Trophoblast cell (in vitro differentiated cells and primary cell): ENCODE measurements at regions not wholly inside any gene's neighbourhood (a gene's known extent, or its start where the extent isn't known, plus 50 kb on each side); places are given as distances from the start of the nearest gene placed in this dataset.

Experiments used
- DNase-seq, 2 donors: peaks; one replicate each; pipeline ENCODE4 v3.0.0-alpha.2; 2016
- H2AFZ ChIP-seq: 2 replicates; pipeline ENCODE4 v1.6.1; 2013; ENCODE audit warnings: low read length, moderate library complexity, mild to moderate bottlenecking; ENCODE audit not compliant: insufficient read depth, poor library complexity
- H2AK5ac ChIP-seq: 2 replicates; pipeline ENCODE4 v1.6.1; 2013; ENCODE audit warnings: mild to moderate bottlenecking, low read length
- H2BK120ac ChIP-seq: 2 replicates; pipeline ENCODE4 v1.6.1; 2013; ENCODE audit warnings: low read length, mild to moderate bottlenecking, moderate library complexity; ENCODE audit not compliant: insufficient read depth, poor library complexity
- H2BK12ac ChIP-seq: 2 replicates; pipeline ENCODE4 v1.6.1; 2013; ENCODE audit warnings: mild to moderate bottlenecking, low read length, moderate library complexity
- H2BK5ac ChIP-seq: 2 replicates; pipeline ENCODE4 v1.6.1; 2013; ENCODE audit warnings: low read length, low read depth, moderate library complexity, mild to moderate bottlenecking; ENCODE audit not compliant: poor library complexity
- H3K14ac ChIP-seq: 2 replicates; pipeline ENCODE4 v1.6.1; 2013; ENCODE audit warnings: mild to moderate bottlenecking, low read length
- H3K18ac ChIP-seq: 2 replicates; pipeline ENCODE4 v1.6.1; 2013; ENCODE audit warnings: mild to moderate bottlenecking, low read length
- H3K23ac ChIP-seq: 2 replicates; pipeline ENCODE4 v1.6.1; 2013; ENCODE audit warnings: low read length
- H3K27ac ChIP-seq: 2 replicates; pipeline ENCODE4 v1.5.1; 2013; ENCODE audit warnings: low read depth, mild to moderate bottlenecking, inconsistent platforms, low read length, moderate library complexity
- H3K27me3 ChIP-seq: 2 replicates; pipeline ENCODE4 v1.6.1; 2013; ENCODE audit warnings: inconsistent platforms, mild to moderate bottlenecking, low read length, moderate library complexity; ENCODE audit not compliant: insufficient read depth
- H3K36me3 ChIP-seq, 2 experiments: 1 replicate in 1 of 2; 2 replicates in 1 of 2; pipeline ENCODE4 v1.6.1; 2013; ENCODE audit warnings: low read length in 2 of 2, mild to moderate bottlenecking in 2 of 2, moderate library complexity in 1 of 2; ENCODE audit not compliant: insufficient read depth in 2 of 2, control insufficient read depth in 1 of 2
- H3K4ac ChIP-seq: 2 replicates; pipeline ENCODE4 v1.6.1; 2013; ENCODE audit warnings: low read depth, mild to moderate bottlenecking, low read length, moderate library complexity
- H3K4me1 ChIP-seq, 2 experiments: 1 replicate in 1 of 2; 2 replicates in 1 of 2; pipeline ENCODE4 v1.6.1; 2013; ENCODE audit warnings: low read length in 2 of 2, mild to moderate bottlenecking in 2 of 2, moderate library complexity in 1 of 2; ENCODE audit not compliant: insufficient read depth in 2 of 2, control insufficient read depth in 1 of 2
- H3K4me2 ChIP-seq: 2 replicates; pipeline ENCODE4 v1.6.1; 2013; ENCODE audit warnings: inconsistent platforms, mild to moderate bottlenecking, low read length, moderate library complexity
- H3K4me3 ChIP-seq: 2 replicates; pipeline ENCODE4 v1.5.1; 2013; ENCODE audit warnings: mild to moderate bottlenecking, low read depth, low read length, inconsistent platforms
- H3K79me1 ChIP-seq: one replicate; pipeline ENCODE4 v1.6.1; 2013; ENCODE audit warnings: low read length
- H3K79me2 ChIP-seq: 2 replicates; pipeline ENCODE4 v1.6.1; 2013; ENCODE audit warnings: low read length, mild to moderate bottlenecking; ENCODE audit not compliant: control insufficient read depth, insufficient read depth, poor library complexity
- H3K9ac ChIP-seq: 2 replicates; pipeline ENCODE4 v1.6.1; 2013; ENCODE audit warnings: mild to moderate bottlenecking, low read length
- H3K9me3 ChIP-seq: 2 replicates; pipeline ENCODE4 v1.6.1; 2013; ENCODE audit warnings: low read depth, mild to moderate bottlenecking, control low read depth, inconsistent platforms, low read length; ENCODE audit not compliant: insufficient read depth
- H4K12ac ChIP-seq: 2 replicates; pipeline ENCODE4 v1.6.1; 2013; ENCODE audit warnings: low read depth, mild to moderate bottlenecking, low read length, moderate library complexity
- H4K8ac ChIP-seq: 2 replicates; pipeline ENCODE4 v1.6.1; 2013; ENCODE audit warnings: low read depth, mild to moderate bottlenecking, low read length, moderate library complexity
- H4K91ac ChIP-seq: one replicate; pipeline ENCODE4 v1.6.1; 2013; ENCODE audit warnings: low read depth, mild to moderate bottlenecking, low read length, moderate library complexity
- WGBS: extraction: QIAGEN DNeasy Blood & Tissue Kit; methylation state at CpG from one replicate; pipeline ENCODE4 v1.1.7; 2013; ENCODE audit warnings: missing lambda C conversion rate; ENCODE audit not compliant: insufficient read length, insufficient coverage; ENCODE audit errors: extremely low coverage; 5-methylcytosine and 5-hydroxymethylcytosine counted together

GRCh38 chr11:70582886-70583641 is 184.7 kb downstream of the CTTN start:
- Histone ChIP-seq H3K9ac (no peak overlapping the region), H3K4me2 (no peak overlapping the region), H3K27me3 (no peaks in the 10 kb centered on the region), H3K4me1 (no peaks in the 10 kb centered on the region), H3K18ac (no peak overlapping the region), H2AK5ac (no peak overlapping the region), H3K27ac (no peak overlapping the region), H4K12ac (no peak overlapping the region), H3K4me3 (no peak overlapping the region), H3K36me3 (no peaks in the 10 kb centered on the region), H2AFZ (no peak overlapping the region), H2BK120ac (no peak overlapping the region), H3K14ac (no peak overlapping the region), H4K91ac (no peak overlapping the region), H3K9me3 (peaks cover 2% of the 10 kb centered on the region), H2BK12ac (no peak overlapping the region), H4K8ac (no peak overlapping the region), H3K4ac (no peak overlapping the region), H2BK5ac (no peak overlapping the region), H3K79me2 (no peaks in the 10 kb centered on the region), H3K23ac (no peak overlapping the region), H3K79me1 (no peaks in the 10 kb centered on the region)
- no peak for DNase-seq
- no CpG with 5 or more reads among the region's 15 CpGs for WGBS

- no peak overlapping the region for H2BK5ac ChIP-seq
Measured at GRCh38 chr11:70583781-70584218, 185.5 kb downstream of the CTTN start.

DNA sequence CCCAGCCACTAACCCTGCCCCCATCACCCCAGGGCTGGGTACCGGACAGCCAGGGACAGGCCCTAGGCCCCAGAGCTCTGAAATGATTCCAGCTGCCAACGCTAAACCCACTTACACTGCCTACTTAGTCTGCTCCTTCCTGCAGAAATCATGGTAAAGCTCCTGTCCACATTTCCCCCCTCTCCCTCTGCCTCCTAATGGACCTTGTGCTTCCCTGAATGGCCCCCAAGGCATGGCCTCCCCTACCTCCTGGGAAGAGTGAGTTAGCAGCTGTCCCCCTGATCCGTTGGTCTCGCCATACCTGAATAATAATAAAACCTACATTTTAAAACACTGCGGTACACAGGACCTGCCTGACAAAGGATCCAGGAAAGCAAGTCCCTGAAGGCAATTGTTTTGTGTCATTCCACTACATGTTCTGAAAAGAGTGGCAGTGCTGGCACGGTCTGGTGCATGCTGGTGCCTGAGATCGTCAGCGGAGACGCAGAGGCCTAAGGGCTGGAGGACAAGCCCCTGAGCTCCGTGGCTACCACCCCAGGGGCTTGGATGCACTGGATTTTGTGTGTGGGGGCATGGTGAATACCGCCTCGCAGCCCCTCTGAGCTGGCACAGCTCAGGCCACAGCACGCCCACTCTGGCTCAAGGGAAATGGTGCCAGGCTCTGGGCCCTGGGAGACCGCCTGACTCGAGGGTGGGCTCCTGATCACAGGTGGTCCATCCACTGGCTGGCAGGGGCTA is 186.3 kb downstream of the CTTN start:
- Histone ChIP-seq H3K4me2 (no peak overlapping the region), H3K4me1 (no peaks in the 10 kb centered on the region), H2BK5ac (no peak overlapping the region), H3K9ac (no peak overlapping the region), H2AK5ac (no peak overlapping the region), H3K4ac (no peak overlapping the region), H3K4me3 (no peak overlapping the region), H3K18ac (no peak overlapping the region), H3K36me3 (no peaks in the 10 kb centered on the region), H3K27me3 (no peaks in the 10 kb centered on the region), H3K27ac (no peak overlapping the region), H4K91ac (no peak overlapping the region), H3K23ac (no peak overlapping the region), H3K79me2 (no peaks in the 10 kb centered on the region), H2BK120ac (no peak overlapping the region), H4K12ac (no peak overlapping the region), H2AFZ (no peak overlapping the region), H3K14ac (no peak overlapping the region), H3K9me3 (peaks cover 2% of the 10 kb centered on the region), H3K79me1 (no peaks in the 10 kb centered on the region), H4K8ac (no peak overlapping the region), H2BK12ac (no peak overlapping the region)
- DNase-seq = no peak
- no CpG with 5 or more reads among the region's 15 CpGs for WGBS

More at GRCh38 chr11:70583781-70584218, 185.5 kb downstream of the CTTN start:
- no peaks in the 10 kb centered on the region for H3K79me1 ChIP-seq
- no peak overlapping the region for H2BK12ac ChIP-seq
- H2BK120ac ChIP-seq = no peak overlapping the region
- no peak overlapping the region for H3K18ac ChIP-seq
- WGBS = no CpG with 5 or more reads among the region's 17 CpGs
- no peaks in the 10 kb centered on the region for H3K36me3 ChIP-seq
- no peak for DNase-seq
- H4K91ac ChIP-seq = no peak overlapping the region
- H3K14ac ChIP-seq = no peak overlapping the region
- no peak overlapping the region for H3K23ac ChIP-seq
- no peak overlapping the region for H3K4me3 ChIP-seq
- H3K79me2 ChIP-seq = no peaks in the 10 kb centered on the region
- no peaks in the 10 kb centered on the region for H3K4me1 ChIP-seq
- H3K27ac ChIP-seq = no peak overlapping the region
- no peak overlapping the region for H3K4me2 ChIP-seq
- H4K12ac ChIP-seq = no peak overlapping the region
- H3K9me3 ChIP-seq = peaks cover 2% of the 10 kb centered on the region
- no peak overlapping the region for H2AK5ac ChIP-seq
- no peak overlapping the region for H3K4ac ChIP-seq
- no peak overlapping the region for H3K9ac ChIP-seq
- H4K8ac ChIP-seq = no peak overlapping the region
- H3K27me3 ChIP-seq = no peaks in the 10 kb centered on the region
- H2AFZ ChIP-seq = no peak overlapping the region

GRCh38 chr11:70585236-70585545 is 186.9 kb downstream of the CTTN start:
- Histone ChIP-seq H3K27me3 (no peaks in the 10 kb centered on the region), H2AFZ (no peak overlapping the region), H3K14ac (no peak overlapping the region), H3K4me2 (no peak overlapping the region), H3K9me3 (peaks cover 2% of the 10 kb centered on the region), H3K9ac (no peak overlapping the region), H3K79me2 (no peaks in the 10 kb centered on the region), H3K36me3 (no peaks in the 10 kb centered on the region), H2BK5ac (no peak overlapping the region), H3K79me1 (no peaks in the 10 kb centered on the region), H4K12ac (no peak overlapping the region), H3K4me1 (no peaks in the 10 kb centered on the region), H4K8ac (no peak overlapping the region), H2AK5ac (no peak overlapping the region), H3K4ac (no peak overlapping the region), H2BK12ac (no peak overlapping the region), H3K4me3 (no peak overlapping the region), H4K91ac (no peak overlapping the region), H3K23ac (no peak overlapping the region), H3K27ac (no peak overlapping the region), H2BK120ac (no peak overlapping the region), H3K18ac (no peak overlapping the region)
- no CpG with 5 or more reads among the region's 1 CpG for WGBS
- DNase-seq = no peak
